ENCODE measurements at regions not wholly inside any gene's neighbourhood (a gene's known extent, or its start where the extent isn't known, plus 50 kb on each side); places are given as distances from the start of the nearest gene placed in this dataset.

DNA sequence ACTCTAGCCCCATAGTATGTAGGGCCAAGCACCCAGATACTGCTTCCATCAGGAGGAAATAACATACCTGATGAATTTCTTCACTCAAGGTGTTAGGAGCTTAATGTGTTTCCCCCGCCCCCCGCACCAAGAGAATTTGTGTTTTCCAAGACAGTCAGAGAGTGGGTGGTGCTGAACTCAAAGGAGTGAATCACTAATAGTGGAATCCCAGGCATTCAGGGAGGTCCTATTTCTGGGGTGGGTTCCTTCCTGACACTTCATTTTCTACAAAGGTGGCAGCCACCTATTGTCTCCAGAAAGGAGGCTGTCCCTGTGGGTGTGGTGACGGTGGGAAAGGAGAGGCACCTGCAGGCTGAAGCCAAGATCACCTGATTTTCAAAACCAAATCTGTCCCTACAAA is 50.8 kb upstream of the ELF5 start:
- DNase-seq (ENCODE audit: extremely low read depth in 1 of 4, low spot score in 3 of 4) (no peak), FAIRE-seq (no peak), ATAC-seq (no peak)
- Histone ChIP-seq H2AFZ (ENCODE audit: low read depth, low read length) (no peak overlapping the region), H3K4me1 (replicated peaks in 1 of 2; ENCODE audit: control insufficient read depth in 2 of 2, insufficient read depth in 2 of 2, low read length in 2 of 2) (no peaks in the 10 kb centered on the region), H3K4me2 (ENCODE audit: insufficient read depth, low read length) (no peak overlapping the region), H4K20me1 (replicated peaks; ENCODE audit: control insufficient read depth, insufficient read depth, low read length) (no peaks in the 10 kb centered on the region), H3K27me3 (ENCODE audit: control insufficient read depth in 2 of 2, insufficient read depth in 2 of 2, low read length in 2 of 2) (peaks cover 2 to 7% of the 10 kb centered on the region in 2 experiments; a peak in 2 of 5 replicates), H3K9me3 (replicated peaks; ENCODE audit: control insufficient read depth, insufficient read depth, low read depth, low read length) (no peaks in the 10 kb centered on the region), H3K27ac (ENCODE audit: extremely low read depth, low read depth, low read length) (no peak overlapping the region), H3K4me3 (no peak overlapping the region), H3K9ac (ENCODE audit: insufficient read depth in 1 of 2, low read depth in 2 of 2, low read length in 2 of 2) (no peak overlapping the region), H3K36me3 (ENCODE audit: control insufficient read depth, insufficient read depth, low read length) (no peaks in the 10 kb centered on the region), H3K79me2 (ENCODE audit: control insufficient read depth, insufficient read depth, low read length) (no peaks in the 10 kb centered on the region), H3K9me1 (ENCODE audit: control insufficient read depth, insufficient read depth, low read length) (no peaks in the 10 kb centered on the region)
- CTCF ChIA-PET (ENCODE audit: low intra/inter-chr PET ratio) = interaction anchor here (3.4 kb wide), 1 partner anchor 326 kb away, joined by 19 read pairs; no protein-coding TSS in a partner anchor
- BruUV-seq (replicated peaks) = no TSS peak
- WGBS (ENCODE audit: insufficient coverage, low coverage, missing lambda C conversion rate) = 22% methylated on average over 3 of the region's 3 CpGs
- in situ Hi-C loops (cut with MboI) (no loop called here), intact Hi-C loops (cut with micrococcal nuclease) (loop anchor here (2.0 kb wide), 1 partner anchor 326 kb away; no protein-coding TSS in a partner anchor)
- POLR2A ChIA-PET = interaction anchor here (0.6 kb wide), 1 partner anchor 22 kb away, joined by 3 read pairs; no protein-coding TSS in a partner anchor
- TF ChIP-seq ZNF586 (CRISPR knock-in tag; conservative IDR thresholded peaks at IDR 0.05) (no peak), ZNF79 (CRISPR knock-in tag; IDR thresholded peaks at IDR 0.05; ENCODE audit: low read depth) (peak; percentile 85; the same call in 1 of the 2 replicates), KDM2B (CRISPR knock-in tag; IDR thresholded peaks at IDR 0.05) (no peak), FOSL1 (tag; conservative IDR thresholded peaks at IDR 0.05) (no peak), ZZZ3 (IDR thresholded peaks at IDR 0.05) (no peak)

DNA sequence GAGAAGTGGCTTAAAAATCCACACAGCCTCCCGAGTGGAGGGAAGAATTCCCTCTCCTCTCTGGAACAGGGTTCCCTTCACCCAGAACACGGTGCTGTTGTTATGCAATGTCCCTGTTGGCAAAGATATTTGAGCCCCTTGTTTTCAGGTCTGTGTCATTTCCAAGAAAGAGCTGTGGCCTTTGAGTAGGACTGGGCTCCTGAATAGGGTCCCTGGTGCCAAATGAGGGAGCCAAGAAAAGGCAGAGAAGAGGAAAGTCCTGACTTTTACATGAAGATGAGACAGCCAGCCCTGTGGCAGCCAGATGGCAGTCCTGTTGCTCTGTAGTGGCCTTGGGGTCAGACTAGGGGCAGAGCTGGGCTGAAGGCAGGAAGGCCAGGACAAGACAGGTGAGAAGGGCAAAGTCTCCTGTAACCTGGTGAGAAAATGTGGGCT is 51.2 kb upstream of the ELF5 start:
- 0% methylated on average over 2 of the region's 2 CpGs for WGBS (ENCODE audit: insufficient coverage, low coverage, missing lambda C conversion rate)
- Histone ChIP-seq H3K9ac (ENCODE audit: insufficient read depth in 1 of 2, low read depth in 2 of 2, low read length in 2 of 2) (no peak overlapping the region), H3K36me3 (ENCODE audit: control insufficient read depth, insufficient read depth, low read length) (no peaks in the 10 kb centered on the region), H3K9me3 (replicated peaks; ENCODE audit: control insufficient read depth, insufficient read depth, low read depth, low read length) (no peaks in the 10 kb centered on the region), H3K4me1 (replicated peaks in 1 of 2; ENCODE audit: control insufficient read depth in 2 of 2, insufficient read depth in 2 of 2, low read length in 2 of 2) (no peaks in the 10 kb centered on the region), H3K9me1 (ENCODE audit: control insufficient read depth, insufficient read depth, low read length) (no peaks in the 10 kb centered on the region), H2AFZ (ENCODE audit: low read depth, low read length) (no peak overlapping the region), H3K27me3 (ENCODE audit: control insufficient read depth in 2 of 2, insufficient read depth in 2 of 2, low read length in 2 of 2) (peaks cover 2 to 7% of the 10 kb centered on the region in 2 experiments; a peak in 2 of 5 replicates), H3K4me3 (no peak overlapping the region), H3K79me2 (ENCODE audit: control insufficient read depth, insufficient read depth, low read length) (no peaks in the 10 kb centered on the region), H3K4me2 (ENCODE audit: insufficient read depth, low read length) (no peak overlapping the region), H3K27ac (ENCODE audit: extremely low read depth, low read depth, low read length) (no peak overlapping the region), H4K20me1 (replicated peaks; ENCODE audit: control insufficient read depth, insufficient read depth, low read length) (no peaks in the 10 kb centered on the region)
- in situ Hi-C loops (cut with MboI) = no loop called here
- intact Hi-C loops (cut with micrococcal nuclease) = loop anchor here (1.0 to 2.0 kb wide), 2 partner anchors 21 to 326 kb away; no protein-coding TSS in a partner anchor
- no peak for DNase-seq (ENCODE audit: extremely low read depth in 1 of 4, low spot score in 3 of 4)
- ATAC-seq = peak; percentile 49; the same call in 2 of the 3 replicates
- no peak for FAIRE-seq
- ChIA-PET POLR2A (interaction anchor here (0.9 kb wide), 1 partner anchor 17 kb away, joined by 3 read pairs; no protein-coding TSS in a partner anchor), CTCF (ENCODE audit: low intra/inter-chr PET ratio) (interaction anchor here (0.6 to 3.4 kb wide), 2 partner anchors 324 to 326 kb away, joined by 3 to 19 read pairs; no protein-coding TSS in a partner anchor)
- peak in 1 of 2 experiments; percentile 13; a peak in 2 of 4 replicates for TF ChIP-seq RAD21 (CRISPR knock-in tag; conservative IDR thresholded peaks at IDR 0.05 in 1 of 2, IDR thresholded peaks at IDR 0.05 in 1 of 2)
- no peak for TF ChIP-seq CREB1 (IDR thresholded peaks at IDR 0.05)
- no peak for TF ChIP-seq CREB1 (CRISPR knock-in tag; IDR thresholded peaks at IDR 0.05)
- BruUV-seq (replicated peaks) = no TSS peak

All from K562 (cell line).